Psoas muscle (tissue), 7 donors: ENCODE measurements at regions not wholly inside any gene's neighbourhood (a gene's known extent, or its start where the extent isn't known, plus 50 kb on each side); places are given as distances from the start of the nearest gene placed in this dataset.
"Not testable (repeated sequence)": the region's sequence is repeated elsewhere in the genome, so short reads cannot be mapped to it uniquely, and the experiment has no call there.

Source experiments
- ATAC-seq, 4 donors: fragments of 200-7000 bp; cut with Tn5 transposase; one replicate each; pipeline ENCODE4 v1.9.1; 2020; ENCODE audit warnings: moderate library complexity in 3 of 4, mild to moderate bottlenecking in 2 of 4
- DNase-seq, 2 donors: peaks; one replicate each; pipeline ENCODE4 v3.0.0-alpha.2; 2020
- H3K27ac ChIP-seq: fragments of 200-600 bp; one replicate; pipeline ENCODE4 v1.8.0; 2022
- H3K27me3 ChIP-seq, 3 donors: fragments of 200-600 bp in 1 of 3; one replicate each; pipeline versions ENCODE4 v1.6.1 to v1.8.0; 2013 to 2022; ENCODE audit warnings: low read length in 2 of 3, mild to moderate bottlenecking in 2 of 3, moderate library complexity in 1 of 3; ENCODE audit not compliant: insufficient read depth in 3 of 3
- H3K36me3 ChIP-seq, 2 donors: fragments of 200-600 bp in 1 of 2; one replicate each; pipeline versions ENCODE4 v1.6.1 to v1.8.0; 2013 to 2022; ENCODE audit warnings: low read depth in 1 of 2, mild to moderate bottlenecking in 1 of 2, moderate library complexity in 1 of 2; ENCODE audit not compliant: insufficient read depth in 1 of 2
- H3K4me1 ChIP-seq: fragments of 200-600 bp; one replicate; pipeline ENCODE4 v1.8.0; 2022
- H3K4me3 ChIP-seq: fragments of 200-600 bp; one replicate; pipeline ENCODE4 v1.8.0; 2022; ENCODE audit warnings: mild to moderate bottlenecking
- H3K9me3 ChIP-seq: fragments of 200-600 bp; one replicate; pipeline ENCODE4 v1.8.0; 2022
- WGBS, 3 donors: extraction: QIAGEN DNeasy Blood & Tissue Kit; methylation state at CpG; one replicate each; pipeline versions ENCODE4 v1.1.6 to v1.1.7; 2013; 5-methylcytosine and 5-hydroxymethylcytosine counted together
- intact Hi-C, 2 donors: fragments of 100-400 bp; cut with DNase I; formaldehyde crosslinking; loops; one replicate each; pipeline versions ENCODE4 v1.11.0 to v1.14.2; 2022
- TF ChIP-seq, protein P1 (sequence below): fragments of 200-600 bp; IDR thresholded peaks from one replicate; pipeline ENCODE4 v1.8.0; 2022; ENCODE audit warnings: antibody characterized with exemption
- donor health status: healthy with polysubstance abuse.
- donor health status: DM: no; HTN: no; CAD: no; lungs with moderate emphysema.
- donor health status: Bipolar disorder and iron deficiency.
- donor health status: healthy.
- donor health status: DM: yes; HTN: yes; CAD: no.
- donor health status: DM: no; HTN: no; CAD: no.
- donor health status: DM: yes; HTN: yes; CAD: no.

DNA sequence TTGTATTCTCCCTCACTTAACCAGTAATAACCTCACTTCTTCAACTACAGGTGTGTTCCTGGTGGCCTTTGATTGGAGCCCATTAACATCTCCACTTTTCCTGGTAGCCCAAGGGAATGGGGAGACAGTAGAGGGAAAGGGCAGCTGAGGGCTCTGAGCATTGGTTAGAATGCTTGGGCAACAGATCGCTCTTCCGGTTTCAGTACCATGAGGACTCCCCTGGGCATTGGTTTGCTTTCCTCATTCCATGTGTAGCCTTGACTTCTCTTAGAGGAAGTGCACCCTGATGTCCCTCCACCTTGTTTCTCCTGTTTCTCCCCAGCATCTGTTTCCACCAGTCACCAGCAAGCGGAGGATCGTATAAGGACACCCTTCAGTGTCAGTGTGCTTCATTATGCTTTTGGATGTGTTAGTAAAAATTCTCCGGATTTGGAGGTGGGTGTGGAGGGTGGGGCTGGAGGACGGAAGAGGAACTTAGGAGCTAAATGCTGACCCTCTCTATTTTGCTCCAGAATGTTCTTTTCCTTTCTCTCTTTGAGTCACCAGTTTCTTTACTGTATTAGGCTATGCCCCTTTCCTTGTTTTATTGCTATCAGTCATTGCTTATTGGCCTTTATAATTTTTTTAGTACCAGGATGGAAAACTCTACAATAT, 50.6 kb upstream of the ZNG1B start:
- H3K9me3 ChIP-seq, H3K27ac ChIP-seq, DNase-seq, H3K27me3 ChIP-seq, intact Hi-C loops, H3K36me3 ChIP-seq, ATAC-seq, H3K4me1 ChIP-seq, H3K4me3 ChIP-seq: not testable (repeated sequence)
- WGBS, 3 donors = 72 to 78% (median 78%) methylated on average over 6 of the region's 6 CpGs

DNA sequence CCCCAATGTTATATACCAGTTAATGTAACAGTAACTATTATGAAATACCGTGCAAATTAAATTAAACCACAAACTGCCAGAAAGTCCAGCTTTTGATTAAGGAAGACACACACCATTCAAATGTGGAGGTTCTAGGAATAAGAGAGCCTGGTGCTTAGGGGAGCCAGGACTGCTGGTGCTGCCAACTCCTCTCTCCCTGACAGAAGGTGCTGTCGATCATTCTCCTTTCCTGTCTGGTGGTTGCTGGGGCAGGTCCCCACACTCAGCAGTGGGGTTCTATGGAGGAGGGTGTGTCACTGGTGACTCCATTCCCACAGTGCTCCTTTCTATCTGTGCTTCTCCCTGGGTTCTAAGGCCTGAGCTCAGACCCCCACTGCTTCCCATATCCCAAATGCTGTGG, 57.9 kb upstream of the ZNG1B start:
- not testable (repeated sequence) for H3K27me3 ChIP-seq, H3K36me3 ChIP-seq, H3K4me3 ChIP-seq, H3K4me1 ChIP-seq, H3K27ac ChIP-seq, DNase-seq, H3K9me3 ChIP-seq
- peak in 1 of 4 donors; percentile 58 for ATAC-seq
- WGBS, 3 donors = 18 to 39% (median 31%) methylated on average over 2 of the region's 2 CpGs
- intact Hi-C loops = loop anchor here in 1 of 2 donors (10.0 kb wide), 1 partner anchor 245 kb away; no protein-coding TSS in a partner anchor

DNA sequence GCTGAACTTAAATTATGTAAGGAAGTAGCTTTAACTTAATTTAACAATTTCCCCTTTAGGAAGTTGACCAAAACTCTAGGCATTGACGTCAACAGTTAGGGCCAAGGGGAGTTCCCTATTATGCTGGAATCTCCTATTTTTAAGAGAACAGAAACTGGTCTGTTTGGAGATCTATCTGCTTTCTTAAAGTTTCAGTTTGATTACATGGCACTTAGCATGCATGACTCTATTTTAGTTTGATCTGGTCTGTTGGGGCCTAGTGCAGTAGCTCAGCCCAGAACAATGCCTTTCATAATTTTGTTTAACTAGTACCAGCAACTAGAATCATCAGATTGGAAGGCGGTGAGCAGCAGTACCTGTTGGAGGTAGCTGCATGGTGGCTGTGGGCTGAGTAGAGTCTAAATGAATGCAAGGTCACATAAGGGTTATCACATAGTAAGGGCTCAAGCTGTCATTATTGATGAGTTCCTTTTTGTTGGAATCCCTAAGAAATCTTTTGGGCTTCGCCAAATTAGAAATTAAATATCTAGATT, 60.5 kb upstream of the ZNG1B start:
- 89 to 92% (median 91%) methylated on average over 3 of the region's 3 CpGs for WGBS, 3 donors
- Histone ChIP-seq H3K27me3 (no peaks in the 10 kb centered on the region), H3K36me3 (no peaks in the 10 kb centered on the region), H3K4me1 (no peaks in the 10 kb centered on the region), H3K9me3 (no peaks in the 10 kb centered on the region), H3K27ac (no peak overlapping the region), H3K4me3 (no peak overlapping the region)
- DNase-seq (no peak), ATAC-seq (no peak)
- TF ChIP-seq, protein P1, sequence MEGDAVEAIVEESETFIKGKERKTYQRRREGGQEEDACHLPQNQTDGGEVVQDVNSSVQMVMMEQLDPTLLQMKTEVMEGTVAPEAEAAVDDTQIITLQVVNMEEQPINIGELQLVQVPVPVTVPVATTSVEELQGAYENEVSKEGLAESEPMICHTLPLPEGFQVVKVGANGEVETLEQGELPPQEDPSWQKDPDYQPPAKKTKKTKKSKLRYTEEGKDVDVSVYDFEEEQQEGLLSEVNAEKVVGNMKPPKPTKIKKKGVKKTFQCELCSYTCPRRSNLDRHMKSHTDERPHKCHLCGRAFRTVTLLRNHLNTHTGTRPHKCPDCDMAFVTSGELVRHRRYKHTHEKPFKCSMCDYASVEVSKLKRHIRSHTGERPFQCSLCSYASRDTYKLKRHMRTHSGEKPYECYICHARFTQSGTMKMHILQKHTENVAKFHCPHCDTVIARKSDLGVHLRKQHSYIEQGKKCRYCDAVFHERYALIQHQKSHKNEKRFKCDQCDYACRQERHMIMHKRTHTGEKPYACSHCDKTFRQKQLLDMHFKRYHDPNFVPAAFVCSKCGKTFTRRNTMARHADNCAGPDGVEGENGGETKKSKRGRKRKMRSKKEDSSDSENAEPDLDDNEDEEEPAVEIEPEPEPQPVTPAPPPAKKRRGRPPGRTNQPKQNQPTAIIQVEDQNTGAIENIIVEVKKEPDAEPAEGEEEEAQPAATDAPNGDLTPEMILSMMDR = no peak
- intact Hi-C loops = loop anchor here in 1 of 2 donors (10.0 kb wide), 1 partner anchor 242 kb away; no protein-coding TSS in a partner anchor

GRCh38 chr2:113376253-113376912, 61.1 kb upstream of the ZNG1B start:
- TF ChIP-seq, protein P1 = no peak
- H3K4me3 ChIP-seq = no peak overlapping the region
- ATAC-seq (no peak), DNase-seq (no peak)
- WGBS, 3 donors = 90 to 96% (median 91%) methylated on average over 2 of the region's 2 CpGs
- H3K9me3 ChIP-seq = no peaks in the 10 kb centered on the region
- no peaks in the 10 kb centered on the region for H3K4me1 ChIP-seq
- no peaks in the 10 kb centered on the region for H3K36me3 ChIP-seq
- no peaks in the 10 kb centered on the region for H3K27me3 ChIP-seq
- H3K27ac ChIP-seq = no peak overlapping the region
- intact Hi-C loops = loop anchor here in 1 of 2 donors (10.0 kb wide), 1 partner anchor 242 kb away; no protein-coding TSS in a partner anchor

- 54 to 69% (median 61%) methylated on average over 4 of the region's 4 CpGs for WGBS, 3 donors
- H3K27ac ChIP-seq = not testable (repeated sequence)
Observed at GRCh38 chr2:113374857-113375256, 62.6 kb upstream of the ZNG1B start.

DNA sequence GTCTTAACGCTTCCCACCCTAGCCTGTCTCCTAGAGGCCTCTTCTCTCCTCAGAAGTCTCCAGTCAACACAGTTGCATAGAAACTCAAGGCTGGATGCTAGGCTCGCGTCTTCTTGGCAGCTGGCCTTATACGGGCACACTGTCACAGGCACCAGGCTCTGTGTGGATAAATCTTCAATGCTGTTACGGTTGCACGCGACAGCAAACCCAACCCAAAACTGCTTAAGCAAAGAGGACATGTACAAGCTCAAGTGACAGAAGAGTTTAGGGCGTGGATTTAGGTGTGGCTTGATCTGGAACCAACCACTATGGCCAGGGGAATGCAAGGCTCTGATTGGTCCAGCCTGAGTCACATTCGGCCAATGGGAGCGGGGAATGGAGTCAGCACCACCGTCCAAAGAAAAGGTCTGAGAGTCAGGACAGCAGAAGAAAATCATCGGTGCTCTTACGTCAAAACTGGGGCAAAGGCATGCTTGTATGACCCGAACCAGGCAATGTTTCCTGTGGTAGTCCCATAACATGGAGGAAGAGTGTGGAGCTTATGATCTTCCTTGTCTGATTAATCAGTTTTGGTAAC, 65.1 kb upstream of the ZNG1B start:
- WGBS, 3 donors = 59 to 82% (median 60%) methylated on average over 14 of the region's 14 CpGs
- not testable (repeated sequence) for H3K36me3 ChIP-seq, H3K4me3 ChIP-seq, H3K4me1 ChIP-seq, H3K27me3 ChIP-seq, H3K9me3 ChIP-seq, DNase-seq, H3K27ac ChIP-seq
- peak in 2 of 4 donors; percentile 28 to 39 for ATAC-seq
- intact Hi-C loops = loop anchor here (1.0 to 10.0 kb wide), 4 partner anchors 120 to 238 kb away; no protein-coding TSS in a partner anchor

More at GRCh38 chr2:113374857-113375256, 62.6 kb upstream of the ZNG1B start:
- H3K36me3 ChIP-seq, H3K27me3 ChIP-seq, ATAC-seq, H3K9me3 ChIP-seq, DNase-seq, H3K4me1 ChIP-seq, H3K4me3 ChIP-seq: not testable (repeated sequence)
- intact Hi-C loops = loop anchor here (5.0 to 10.0 kb wide), 3 partner anchors 173 to 240 kb away; no protein-coding TSS in a partner anchor
